GM19238 (cell line): ENCODE measurements at regions not wholly inside any gene's neighbourhood (a gene's known extent, or its start where the extent isn't known, plus 50 kb on each side); places are given as distances from the start of the nearest gene placed in this dataset.

Source experiments
- DNase-seq: peaks from one replicate; pipeline ENCODE4 v3.0.0; 2011; ENCODE audit warnings: low spot score; ENCODE audit not compliant: insufficient read length

DNA sequence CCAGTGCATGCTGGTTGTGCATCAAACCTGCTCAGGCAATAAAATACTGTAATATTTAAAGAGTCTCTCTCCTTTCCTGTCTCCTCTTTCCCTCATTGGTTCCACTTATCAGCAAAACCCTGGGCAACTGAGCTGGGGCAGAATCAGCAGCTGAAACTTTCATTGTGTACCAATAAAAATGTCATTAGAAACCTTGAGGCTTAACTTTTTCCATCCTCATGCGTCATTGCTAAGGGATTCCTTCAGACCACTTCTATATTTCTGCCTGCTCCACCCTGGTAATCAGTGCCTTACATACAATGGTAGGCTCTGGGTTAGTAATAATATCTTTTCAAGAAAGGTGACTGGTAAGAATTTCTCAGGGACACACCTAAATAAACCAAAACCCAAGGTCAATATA, 880.3 kb downstream of the RPA4 start:
- DNase-seq, result no peak

DNA sequence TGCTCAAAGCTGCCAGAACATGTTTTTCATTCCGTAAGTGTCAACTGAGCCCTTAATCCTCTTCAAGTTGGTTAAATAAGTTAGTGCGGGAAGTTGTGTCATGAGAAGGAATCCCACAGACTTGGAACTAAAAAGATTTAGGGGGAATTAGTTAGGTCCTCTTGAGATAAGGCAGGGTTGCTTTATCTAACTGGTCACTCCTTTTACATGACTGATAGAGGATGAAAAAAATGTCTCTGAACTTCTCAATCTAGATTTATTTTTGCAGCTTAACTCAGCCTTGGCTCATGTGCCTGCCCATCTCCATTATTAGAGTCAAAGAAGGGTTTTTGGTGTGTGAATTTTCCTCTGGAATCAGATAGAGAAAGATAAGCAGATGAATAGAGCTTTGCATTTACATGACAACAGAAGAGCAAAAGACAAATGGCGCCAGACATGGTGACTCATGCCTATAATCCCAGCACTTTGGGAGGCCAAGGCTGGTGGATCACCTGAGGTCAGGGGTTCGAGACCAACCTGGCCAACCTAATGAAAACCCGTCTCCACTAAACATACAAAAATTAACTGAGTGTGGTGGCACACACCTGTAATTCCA, 882.9 kb downstream of the RPA4 start:
- DNase-seq, result no peak

DNA sequence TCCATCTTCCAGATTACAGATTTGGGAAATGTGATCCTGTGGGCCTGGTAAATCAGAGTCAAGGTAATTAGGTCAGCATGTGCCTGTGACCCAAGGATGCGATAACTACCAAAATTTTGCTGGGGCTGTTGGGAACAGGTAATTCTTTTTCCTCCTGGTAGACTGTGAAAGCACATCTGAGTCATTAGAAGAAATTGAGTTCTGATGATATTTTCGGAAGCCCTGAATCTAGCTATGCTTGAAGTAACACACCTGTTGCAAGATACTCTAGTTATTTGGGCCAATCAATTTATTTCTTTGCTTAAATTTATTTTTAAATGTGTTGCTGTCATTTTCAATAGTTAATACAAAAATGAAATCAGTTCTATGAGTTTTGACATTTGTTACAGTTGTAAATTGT, 903.6 kb downstream of the RPA4 start:
- DNase-seq, result no peak

DNA sequence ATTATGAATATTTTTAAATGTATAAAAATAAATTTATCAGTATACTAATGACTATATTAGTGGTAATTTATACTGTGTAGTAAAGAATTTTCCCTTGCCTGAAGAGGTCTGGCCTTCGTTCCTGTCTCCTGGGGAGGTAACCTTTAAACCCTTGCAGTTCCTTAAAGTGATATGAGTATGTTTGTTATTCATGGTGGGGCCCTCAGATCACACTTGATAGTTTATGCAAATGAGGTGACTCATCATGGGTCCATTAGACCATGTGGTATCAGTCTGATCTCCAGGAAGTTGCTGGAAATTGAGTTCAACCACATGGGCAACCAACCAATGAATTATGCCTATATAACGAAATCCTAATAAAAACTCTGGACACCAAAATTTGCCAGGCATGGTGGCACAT, 904.1 kb downstream of the RPA4 start:
- no peak for DNase-seq

DNA sequence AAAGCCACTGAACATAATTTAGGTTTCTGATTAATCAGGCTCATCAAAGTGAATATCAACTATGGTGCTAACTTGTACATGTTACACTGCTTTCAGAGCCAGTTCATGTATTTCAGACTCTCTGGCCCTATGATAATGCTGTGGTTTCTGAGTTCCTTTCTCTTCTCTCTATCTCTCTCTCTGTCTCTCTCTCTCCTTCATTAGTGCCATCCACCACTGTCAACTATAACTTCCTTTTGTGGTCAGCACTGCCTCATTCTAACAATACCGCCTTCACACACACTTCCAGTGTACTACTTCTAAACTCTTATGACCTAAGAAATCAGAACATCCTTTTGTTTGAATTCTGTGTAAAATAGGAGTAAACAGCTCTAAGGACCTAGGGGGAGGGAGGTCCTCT, 907.1 kb downstream of the RPA4 start:
- DNase-seq, result no peak

DNA sequence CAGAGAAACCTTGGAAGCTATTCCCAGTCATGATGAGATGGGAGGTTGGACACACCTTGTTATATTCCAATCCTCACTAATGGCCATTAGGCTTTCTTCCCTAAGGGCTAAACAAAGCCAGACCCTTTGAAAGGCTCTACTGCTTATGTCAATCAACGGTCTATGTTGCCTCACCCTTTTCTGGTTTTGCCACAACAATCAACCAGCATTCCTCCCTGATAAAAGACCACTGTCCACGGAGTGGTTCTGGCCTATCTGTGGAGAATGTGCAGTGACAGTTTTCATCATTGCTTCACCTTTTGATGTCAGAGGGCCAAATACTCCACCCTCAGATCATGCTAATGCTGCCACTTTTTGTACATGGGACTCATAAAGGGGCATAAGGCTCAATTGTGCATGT, 913.4 kb downstream of the RPA4 start:
- DNase-seq, result no peak

DNA sequence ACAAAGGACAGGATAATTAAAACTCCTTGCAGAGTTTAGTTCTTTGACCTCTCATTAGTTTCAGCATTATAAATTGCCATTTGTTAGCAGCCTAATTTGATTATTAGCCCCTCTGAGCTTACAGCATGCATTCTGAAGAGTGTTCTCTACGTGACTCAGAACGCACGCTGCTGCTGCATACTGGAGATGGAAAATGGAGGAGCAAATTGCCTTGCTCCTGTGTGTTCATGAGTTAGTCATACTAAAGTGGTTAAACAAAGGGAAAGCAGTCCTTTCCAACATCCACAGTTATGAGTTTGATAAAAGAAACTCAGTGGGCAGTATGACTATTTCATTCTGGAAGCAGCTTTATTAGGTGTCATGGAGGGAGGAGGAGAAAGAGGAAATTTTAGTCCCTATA, 922.5 kb downstream of the RPA4 start:
- no peak for DNase-seq

DNA sequence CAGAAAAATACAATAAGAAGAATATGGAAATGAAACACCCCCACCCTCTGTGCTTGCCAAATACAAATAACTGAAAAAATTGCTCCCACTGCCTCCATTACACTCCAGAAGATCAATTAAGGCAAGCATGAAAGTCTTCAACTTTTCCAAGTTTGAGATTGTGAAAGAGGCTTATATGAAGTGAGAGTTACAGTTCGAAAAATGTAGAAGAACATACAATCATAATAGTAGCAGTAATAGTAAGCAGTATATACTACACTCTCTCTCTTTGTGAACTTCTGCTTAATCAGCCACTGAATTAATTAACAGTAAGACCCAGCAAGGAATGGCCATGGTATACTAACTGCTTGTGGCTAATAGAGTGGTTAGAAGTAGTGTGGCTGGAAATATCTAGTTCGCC, 923.2 kb downstream of the RPA4 start:
- DNase-seq, result no peak

DNA sequence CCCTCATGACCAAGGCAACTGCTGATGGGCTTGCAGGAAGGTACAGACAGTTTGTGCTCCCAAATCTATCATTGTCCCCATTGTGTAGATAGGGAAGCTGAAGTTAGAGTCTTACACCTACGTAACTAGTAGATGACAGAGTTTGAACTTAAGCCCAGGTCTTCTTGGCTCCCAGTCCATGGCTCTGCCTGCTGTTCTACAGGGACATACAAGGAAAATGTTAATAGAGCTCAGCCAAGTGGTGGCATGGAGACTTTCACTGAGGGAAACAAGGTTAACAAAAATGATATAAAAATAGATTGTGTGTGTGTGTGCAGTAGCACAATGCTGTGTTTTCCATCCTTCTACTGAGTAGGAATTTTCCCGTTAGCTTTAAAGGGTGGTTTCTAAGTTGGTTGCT, 936.5 kb downstream of the RPA4 start:
- no peak for DNase-seq

DNA sequence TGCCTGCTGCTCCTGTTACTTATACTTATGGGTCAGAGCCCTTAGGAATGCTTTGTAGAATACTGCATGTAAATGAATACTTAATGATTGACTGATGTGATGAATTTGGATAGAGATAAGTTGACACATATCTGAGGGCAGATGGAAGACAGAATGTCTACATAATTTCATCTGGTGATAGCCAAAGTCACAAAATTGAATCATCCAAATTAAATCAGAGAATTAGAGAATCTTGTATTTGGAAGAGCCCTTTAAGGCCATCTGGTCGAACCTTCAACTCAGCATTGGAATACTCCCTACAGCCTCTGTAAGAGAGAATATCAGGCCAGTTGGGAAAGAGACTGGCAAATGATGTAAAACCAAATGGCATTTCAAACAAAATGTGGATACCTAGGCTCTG, 944.8 kb downstream of the RPA4 start:
- DNase-seq, result no peak

DNA sequence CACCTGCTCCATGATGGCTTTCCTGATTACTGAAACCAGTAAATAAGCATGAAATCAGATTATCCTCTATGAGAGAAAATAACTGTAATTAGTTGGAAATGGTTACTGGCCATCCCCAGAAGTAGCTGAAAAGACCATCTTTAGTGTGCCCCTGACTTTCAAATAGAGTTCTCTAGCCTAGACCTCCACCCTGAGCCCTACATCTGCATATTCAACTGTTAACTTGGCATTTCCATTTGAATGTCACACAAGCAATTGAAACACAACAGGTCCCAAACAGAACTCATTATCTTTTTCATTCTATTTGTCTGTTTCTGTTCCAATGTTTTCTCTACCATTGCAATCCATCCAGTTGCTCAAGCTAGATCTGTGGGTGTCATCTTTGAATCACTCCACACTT, 952.3 kb downstream of the RPA4 start:
- DNase-seq, result no peak

DNA sequence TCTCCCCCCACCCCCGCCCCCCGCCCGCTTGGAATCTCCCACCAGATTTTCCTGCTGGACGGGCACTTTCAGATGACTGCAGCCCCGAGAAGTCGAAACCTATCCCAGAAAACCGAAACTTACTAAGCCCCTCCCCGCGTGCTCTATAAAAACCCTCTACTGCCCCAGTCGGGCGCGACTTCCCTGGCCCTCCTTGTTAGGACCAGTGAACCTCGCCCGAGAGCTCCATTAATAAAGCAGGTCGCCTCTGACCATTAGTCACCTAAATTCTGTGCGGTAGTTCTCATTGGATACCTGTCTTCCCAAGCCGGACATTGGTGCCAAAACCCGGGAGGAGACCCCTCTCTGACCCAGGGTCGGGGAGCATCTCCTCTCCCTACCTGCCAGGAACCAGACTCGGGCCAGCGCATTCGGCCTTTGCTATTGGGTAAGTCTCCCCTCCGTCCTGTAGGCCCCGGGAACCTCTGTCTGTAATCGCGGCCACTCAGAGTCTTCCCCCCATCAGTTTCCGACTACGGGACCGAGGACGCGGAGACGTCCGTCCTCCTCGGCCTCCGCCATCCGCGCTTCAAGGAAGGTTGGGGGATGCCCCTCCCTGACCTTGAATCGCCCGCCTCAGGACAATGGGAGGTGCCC, 958.0 kb downstream of the RPA4 start:
- DNase-seq, result no peak

DNA sequence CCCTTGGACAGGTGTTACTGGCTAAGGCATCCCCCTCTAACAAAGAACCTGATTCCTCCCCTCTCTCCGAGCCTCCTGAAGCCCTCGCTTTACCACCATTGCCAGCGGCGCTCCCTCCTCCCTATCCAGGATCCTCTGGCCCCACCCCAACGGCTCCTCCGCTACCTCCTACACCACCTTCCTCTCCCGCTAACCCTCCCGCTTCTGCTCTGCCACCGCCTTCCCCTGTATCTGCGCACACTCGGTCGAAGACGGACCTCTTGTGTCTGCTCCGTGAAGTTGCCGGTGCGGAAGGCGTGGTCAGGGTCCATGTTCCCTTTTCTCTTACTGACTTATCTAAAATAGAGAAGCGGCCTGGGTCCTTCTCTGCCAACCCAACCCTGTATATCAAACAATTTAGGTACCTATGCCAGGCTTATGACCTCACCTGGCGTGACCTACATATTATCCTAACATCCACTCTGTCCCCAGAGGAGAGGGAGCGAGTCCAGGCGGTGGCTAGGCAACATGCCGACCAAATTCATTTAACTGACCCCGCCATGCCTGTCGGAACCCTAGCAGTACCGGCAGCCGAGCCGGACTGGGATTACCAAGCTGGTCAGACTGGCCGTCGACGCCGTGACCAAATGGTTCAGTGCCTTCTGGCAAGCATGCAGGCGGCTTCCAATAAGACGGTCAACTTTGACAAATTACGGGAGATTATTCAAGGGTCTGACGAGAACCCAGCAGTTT, 958.9 kb downstream of the RPA4 start:
- DNase-seq, result no peak

DNA sequence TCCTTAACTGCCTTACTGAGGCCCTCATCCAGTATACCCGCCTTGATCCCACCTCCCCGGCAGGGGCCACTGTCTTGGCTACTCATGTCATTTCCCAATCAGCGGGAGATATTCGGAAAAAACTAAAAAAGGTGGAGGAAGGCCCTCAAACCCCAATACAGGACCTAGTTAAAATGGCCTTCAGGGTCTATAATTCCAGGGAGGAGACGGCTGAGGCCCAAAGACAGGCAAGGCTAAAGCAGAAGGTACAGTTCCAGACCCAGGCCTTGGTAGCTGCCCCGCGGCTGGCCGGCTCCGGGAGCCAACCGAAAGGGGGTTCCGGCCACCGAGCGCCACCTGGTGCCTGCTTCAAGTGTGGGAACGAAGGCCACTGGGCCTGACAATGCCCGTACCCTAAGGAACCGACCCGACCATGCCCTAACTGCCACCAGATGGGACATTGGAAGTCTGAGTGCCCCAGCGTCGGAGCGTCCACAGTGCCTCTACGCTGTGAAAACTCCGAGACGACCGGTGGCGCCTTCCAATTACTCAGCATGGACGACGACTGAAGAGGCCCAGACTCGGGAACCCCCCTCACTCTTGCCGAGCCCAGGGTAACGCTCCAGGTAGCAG, 959.6 kb downstream of the RPA4 start:
- DNase-seq, result no peak

DNA sequence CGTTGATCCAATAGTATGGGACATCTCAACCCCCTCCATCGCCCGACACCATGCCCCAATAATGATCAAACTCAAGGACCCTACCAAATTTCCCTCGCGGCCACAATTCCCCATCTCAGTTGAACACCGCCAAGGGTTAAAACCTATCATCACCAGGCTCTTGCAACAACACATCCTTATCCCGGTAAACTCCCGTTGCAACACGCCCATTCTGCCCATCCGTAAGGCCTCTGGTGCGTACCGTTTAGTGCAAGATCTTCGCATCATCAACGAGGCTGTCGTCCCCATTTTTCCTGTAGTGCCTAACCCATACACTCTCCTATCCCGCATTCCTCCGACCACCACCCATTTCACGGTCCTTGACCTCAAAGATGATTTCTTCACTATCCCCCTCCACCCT, 960.5 kb downstream of the RPA4 start:
- no peak for DNase-seq

DNA sequence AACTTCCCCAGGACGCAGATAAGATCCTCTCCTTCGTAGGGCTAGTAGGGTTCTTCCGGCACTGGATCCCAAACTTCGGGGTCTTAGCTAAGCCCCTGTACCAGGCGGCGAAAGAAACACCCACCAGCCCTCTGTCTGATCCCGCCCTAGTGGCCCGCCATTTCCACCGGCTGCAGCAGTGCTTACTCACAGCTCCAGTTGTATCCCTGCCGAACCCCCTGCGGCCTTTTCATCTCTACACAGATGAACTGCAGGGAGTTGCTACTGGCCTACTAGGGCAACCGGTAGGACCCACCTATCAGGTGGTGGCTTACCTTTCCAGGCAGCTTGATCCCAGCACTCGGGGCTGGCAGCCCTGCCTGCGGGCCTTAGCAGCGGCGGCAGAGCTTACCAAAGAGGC, 961.2 kb downstream of the RPA4 start:
- no peak for DNase-seq

DNA sequence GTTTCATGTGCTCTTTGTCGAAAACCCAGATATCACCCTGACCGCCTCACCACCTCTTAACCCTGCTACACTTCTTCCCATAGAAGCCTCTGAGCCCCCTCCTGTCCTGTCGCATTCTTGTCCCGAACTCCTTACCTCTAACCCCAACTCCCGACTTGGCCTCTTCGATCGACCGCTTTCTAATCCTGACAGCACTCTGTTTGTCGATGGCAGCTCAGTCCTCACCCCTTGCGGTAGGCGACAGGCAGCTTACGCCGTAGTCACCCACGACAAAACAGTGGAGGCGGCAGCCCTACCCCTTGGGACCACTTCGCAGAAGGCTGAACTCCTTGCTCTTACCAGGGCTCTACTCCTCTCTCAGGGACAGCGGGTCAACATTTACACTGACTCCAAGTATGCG, 961.7 kb downstream of the RPA4 start:
- DNase-seq, result no peak

DNA sequence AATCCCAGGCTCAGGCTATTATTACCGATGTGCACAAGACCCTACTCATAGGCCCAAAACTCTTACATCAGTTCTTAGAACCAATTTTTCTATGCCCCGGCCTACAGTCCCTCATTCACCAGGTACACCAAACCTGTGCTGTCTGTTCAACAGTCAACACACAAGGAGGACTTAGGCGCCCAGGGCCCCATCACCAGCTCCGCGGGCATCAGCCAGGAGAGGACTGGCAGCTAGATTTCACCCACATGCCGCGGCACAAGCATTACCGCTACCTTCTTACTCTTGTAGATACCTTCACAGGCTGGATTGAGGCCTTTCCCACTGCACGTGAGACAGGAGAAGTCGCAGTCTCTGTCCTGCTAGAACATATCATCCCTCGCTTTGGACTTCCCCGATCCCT, 962.5 kb downstream of the RPA4 start:
- DNase-seq, result no peak

DNA sequence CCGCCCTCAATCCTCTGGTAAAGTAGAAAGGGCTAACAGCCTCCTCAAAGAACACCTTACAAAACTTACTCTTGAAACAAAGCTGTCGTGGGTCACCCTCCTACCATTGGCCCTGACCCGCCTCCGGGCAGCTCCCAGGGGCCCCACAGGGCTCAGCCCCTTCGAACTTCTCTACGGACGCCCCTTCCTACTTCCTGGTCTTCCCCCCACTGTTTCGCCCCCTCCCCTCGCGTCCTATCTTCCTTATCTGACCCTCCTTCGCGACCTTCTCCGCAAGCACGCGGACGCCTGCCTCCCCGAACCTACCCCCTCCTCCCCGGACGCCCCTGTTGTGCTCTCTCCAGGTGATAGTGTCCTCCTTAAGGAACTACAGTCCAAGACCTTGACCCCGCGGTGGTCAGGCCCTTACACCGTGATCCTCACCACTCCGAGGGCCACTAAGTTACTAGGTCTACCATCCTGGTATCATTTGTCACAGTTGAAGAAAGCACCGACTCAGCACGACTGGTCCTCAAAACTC, 963.1 kb downstream of the RPA4 start:
- DNase-seq, result no peak

DNA sequence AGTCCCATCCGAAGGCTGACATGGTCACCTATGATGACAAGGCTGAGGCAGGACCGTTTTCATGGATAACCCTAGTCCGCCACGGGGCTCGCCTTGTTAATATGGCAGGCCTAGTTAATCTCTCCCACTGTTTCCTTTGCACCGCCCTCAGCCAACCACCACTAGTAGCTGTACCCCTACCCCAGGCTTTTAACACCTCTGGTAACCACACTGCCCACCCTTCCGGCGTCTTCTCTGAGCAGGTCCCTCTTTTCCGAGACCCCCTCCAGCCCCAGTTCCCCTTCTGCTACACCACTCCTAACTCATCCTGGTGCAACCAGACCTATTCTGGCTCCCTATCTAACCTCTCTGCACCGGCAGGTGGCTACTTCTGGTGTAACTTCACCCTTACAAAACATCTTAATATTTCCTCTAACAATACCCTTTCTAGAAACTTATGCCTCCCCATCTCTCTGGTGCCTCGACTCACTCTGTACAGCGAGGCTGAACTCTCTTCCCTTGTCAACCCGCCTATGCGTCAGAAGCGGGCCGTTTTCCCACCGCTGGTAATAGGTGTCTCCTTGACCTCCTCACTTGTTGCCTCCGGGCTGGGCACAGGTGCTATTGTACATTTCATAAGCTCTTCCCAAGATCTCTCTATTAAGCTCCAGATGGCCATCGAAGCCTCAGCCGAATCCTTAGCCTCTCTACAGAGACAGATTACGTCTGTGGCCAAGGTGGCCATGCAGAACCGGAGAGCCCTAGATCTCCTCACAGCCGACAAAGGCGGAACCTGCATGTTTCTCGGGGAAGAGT, 964.4 kb downstream of the RPA4 start:
- DNase-seq, result no peak

DNA sequence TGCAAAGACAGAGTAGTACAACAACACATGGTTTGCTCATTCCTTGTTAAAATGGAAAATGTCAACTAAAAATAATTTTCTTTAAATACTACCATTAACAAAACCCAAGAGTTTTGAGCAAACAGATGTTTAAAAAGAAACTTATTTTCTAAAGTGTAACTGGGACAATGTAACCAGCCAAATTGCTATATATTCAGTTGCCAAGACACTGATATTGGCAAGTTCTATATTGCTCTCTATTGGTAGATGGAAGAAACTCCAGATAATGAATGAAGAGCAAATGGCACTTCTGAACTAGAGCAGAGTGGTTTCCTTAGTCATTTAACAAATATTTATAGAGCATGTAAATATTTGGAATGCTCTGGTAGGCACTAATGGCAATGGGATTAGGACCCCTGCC, 966.2 kb downstream of the RPA4 start:
- DNase-seq, result no peak

DNA sequence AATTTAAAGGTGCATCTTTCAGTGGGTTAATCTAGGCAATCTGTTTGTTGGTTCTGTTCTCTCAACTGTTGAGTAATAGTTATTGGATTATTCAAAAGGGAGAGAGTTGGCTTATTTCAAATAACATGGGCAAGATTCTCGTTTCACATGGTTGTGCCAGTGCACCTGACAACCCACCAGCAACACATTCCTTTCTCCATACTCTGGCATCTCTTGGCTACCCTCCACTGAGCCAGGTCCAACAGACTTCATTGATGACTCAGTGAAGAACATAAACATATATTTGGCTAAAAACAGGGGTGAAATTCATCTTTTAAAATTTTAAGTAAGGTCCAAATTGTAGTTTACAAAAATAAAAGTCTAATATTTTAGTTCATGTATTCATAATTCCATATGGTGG, 967.2 kb downstream of the RPA4 start:
- DNase-seq, result no peak
